GM10248 (cell line): ENCODE measurements at regions not wholly inside any gene's neighbourhood (a gene's known extent, or its start where the extent isn't known, plus 50 kb on each side); places are given as distances from the start of the nearest gene placed in this dataset.

Source experiments
- CTCF ChIA-PET: fragments of 300-600 bp; sonication (Branson Sonifier 250); formaldehyde crosslinking; extraction: SDS; loops from one replicate; lab custom pipeline; 2021; ENCODE audit warnings: antibody characterized with exemption; lab: Yijun Ruan, JAX
- POLR2A ChIA-PET: fragments of 350-650 bp; sonication (Branson Sonifier 250); formaldehyde crosslinking; extraction: SDS; loops from one replicate; lab custom pipeline; 2020; ENCODE audit warnings: antibody characterized with exemption; lab: Yijun Ruan, JAX
- DNase-seq: peaks from one replicate; pipeline ENCODE4 v3.0.0; 2012; ENCODE audit errors: extremely low spot score
- CTCF ChIP-seq: IDR thresholded peaks from 2 replicates; pipeline ENCODE4 v1.5.1; 2012; ENCODE audit warnings: mild to moderate bottlenecking, low read depth; ENCODE audit errors: extremely low read depth, missing control alignments, control extremely low read depth

- no peak for DNase-seq
- no peak for TF ChIP-seq CTCF
- POLR2A ChIA-PET: no interaction called here
- CTCF ChIA-PET: no interaction called here
Observed at GRCh38 chr7:46290374-46291049, 369.4 kb upstream of the IGFBP3 start.

- ChIA-PET POLR2A (no interaction called here), CTCF (interaction anchor here (1.3 to 2.2 kb wide), 2 partner anchors 12 to 29 kb away, joined by 6 to 8 read pairs; no protein-coding TSS in a partner anchor)
- no peak for TF ChIP-seq CTCF
- no peak for DNase-seq
Observed at GRCh38 chr7:46288861-46289260, 367.8 kb upstream of the IGFBP3 start.

- no peak for DNase-seq
- ChIA-PET POLR2A (no interaction called here), CTCF (interaction anchor here (1.2 to 2.2 kb wide), 2 partner anchors 12 to 16 kb away, joined by 3 to 8 read pairs; no protein-coding TSS in a partner anchor)
- TF ChIP-seq CTCF: no peak
Observed at GRCh38 chr7:46288010-46288409, 366.9 kb upstream of the IGFBP3 start.

GRCh38 chr7:46286957-46287356, 365.9 kb upstream of the IGFBP3 start:
- no peak for TF ChIP-seq CTCF
- ChIA-PET CTCF (interaction anchor here (1.2 to 2.2 kb wide), 5 partner anchors 10 to 17 kb away, joined by 3 to 8 read pairs (median 6); no protein-coding TSS in a partner anchor), POLR2A (no interaction called here)
- no peak for DNase-seq

GRCh38 chr7:46286356-46286755, 365.3 kb upstream of the IGFBP3 start:
- CTCF ChIA-PET: interaction anchor here (1.2 to 1.7 kb wide), 3 partner anchors 9 to 13 kb away, joined by 3 to 8 read pairs (median 6); no protein-coding TSS in a partner anchor
- no peak for DNase-seq
- no peak for TF ChIP-seq CTCF
- POLR2A ChIA-PET: no interaction called here

GRCh38 chr7:46285878-46286277, 364.8 kb upstream of the IGFBP3 start:
- ChIA-PET POLR2A (no interaction called here), CTCF (interaction anchor here (1.2 to 1.7 kb wide), 3 partner anchors 8 to 13 kb away, joined by 3 to 8 read pairs (median 6); no protein-coding TSS in a partner anchor)
- no peak for DNase-seq
- no peak for TF ChIP-seq CTCF

- TF ChIP-seq CTCF: no peak
- ChIA-PET POLR2A (no interaction called here), CTCF (no interaction called here)
- DNase-seq: no peak
Observed at GRCh38 chr7:46283852-46284251, 362.8 kb upstream of the IGFBP3 start.
